Ishikawa (cell line): ENCODE measurements at regions not wholly inside any gene's neighbourhood (a gene's known extent, or its start where the extent isn't known, plus 50 kb on each side); places are given as distances from the start of the nearest gene placed in this dataset.

Experiments
- CEBPB ChIP-seq: IDR thresholded peaks from 2 replicates; pipeline ENCODE4 v1.6.1; 2012
- CREB1 ChIP-seq: IDR thresholded peaks from 2 replicates; pipeline ENCODE4 v1.6.1; 2012; ENCODE audit warnings: low read depth
- EGR1 ChIP-seq: IDR thresholded peaks from 2 replicates; pipeline ENCODE4 v1.6.1; 2012
- EP300 ChIP-seq: IDR thresholded peaks from 2 replicates; pipeline ENCODE4 v1.6.1; 2012; ENCODE audit warnings: borderline replicate concordance
- FOXM1 ChIP-seq: IDR thresholded peaks from 2 replicates; pipeline ENCODE4 v1.6.1; 2012; ENCODE audit warnings: low read depth, borderline replicate concordance
- MAX ChIP-seq: IDR thresholded peaks from 2 replicates; pipeline ENCODE4 v1.6.1; 2012
- NFIC ChIP-seq: IDR thresholded peaks from 2 replicates; pipeline ENCODE4 v1.6.1; 2012
- RAD21 ChIP-seq: IDR thresholded peaks from 2 replicates; pipeline ENCODE4 v1.6.1; 2012; ENCODE audit warnings: low read depth
- REST ChIP-seq: IDR thresholded peaks from 2 replicates; pipeline ENCODE4 v1.6.1; 2012; ENCODE audit warnings: low read depth, mild to moderate bottlenecking
- TAF1 ChIP-seq: IDR thresholded peaks from 2 replicates; pipeline ENCODE4 v1.6.1; 2012; ENCODE audit warnings: low read depth, mild to moderate bottlenecking
- TCF12 ChIP-seq: IDR thresholded peaks from 2 replicates; pipeline ENCODE4 v1.6.1; 2012; ENCODE audit warnings: low read depth
- TEAD4 ChIP-seq: IDR thresholded peaks from 2 replicates; pipeline ENCODE4 v1.6.1; 2012
- USF1 ChIP-seq: IDR thresholded peaks from 2 replicates; pipeline ENCODE4 v1.6.1; 2012
- YY1 ChIP-seq: IDR thresholded peaks from 2 replicates; pipeline ENCODE4 v1.6.1; 2012; ENCODE audit warnings: low read depth
- ZBTB7A ChIP-seq: IDR thresholded peaks from 2 replicates; pipeline ENCODE4 v1.6.1; 2012; ENCODE audit warnings: low read depth

GRCh38 chr2:52570716-52571115, 1196.9 kb upstream of the CHAC2 start:
- TF ChIP-seq USF1 (no peak), CEBPB (no peak), REST (no peak), FOXM1 (no peak), EGR1 (no peak), RAD21 (no peak), ZBTB7A (no peak), YY1 (no peak), MAX (no peak), TCF12 (no peak), EP300 (no peak), CREB1 (no peak), NFIC (no peak), TEAD4 (no peak)

GRCh38 chr2:52563151-52563550, 1204.5 kb upstream of the CHAC2 start:
- TF ChIP-seq CREB1 = no peak
- no peak for TF ChIP-seq RAD21
- TF ChIP-seq EGR1 = no peak
- TF ChIP-seq MAX = no peak
- TF ChIP-seq USF1 = no peak
- no peak for TF ChIP-seq NFIC
- TF ChIP-seq EP300 = no peak
- no peak for TF ChIP-seq TEAD4
- no peak for TF ChIP-seq FOXM1

- TF ChIP-seq TEAD4 (no peak), FOXM1 (no peak)
These were observed 1209.3 kb upstream of the CHAC2 start for GRCh38 chr2:52558265-52558664.

- TF ChIP-seq REST (no peak), TAF1 (no peak), EP300 (no peak), USF1 (no peak), EGR1 (no peak), MAX (no peak)
These were observed 1225.3 kb upstream of the CHAC2 start for GRCh38 chr2:52542297-52542696.

- TF ChIP-seq CEBPB (no peak), TEAD4 (no peak), USF1 (no peak), EGR1 (no peak), REST (no peak), CREB1 (no peak), YY1 (no peak), TCF12 (no peak), MAX (no peak), TAF1 (no peak), NFIC (no peak), ZBTB7A (no peak), RAD21 (no peak), FOXM1 (no peak), EP300 (no peak)
These were observed 1228.3 kb upstream of the CHAC2 start for GRCh38 chr2:52539026-52539970.
